Activated B cell treated with CpG ODN at 0.5 μM for 24 hours (primary cell): ENCODE measurements at regions not wholly inside any gene's neighbourhood (a gene's known extent, or its start where the extent isn't known, plus 50 kb on each side); places are given as distances from the start of the nearest gene placed in this dataset.

Source experiments
- ATAC-seq: fragments of 200-7000 bp; cut with Tn5 transposase; one replicate; pipeline ENCODE4 v1.10.0; 2021; ENCODE audit warnings: low read depth, mild to moderate bottlenecking, moderate library complexity
- CTCF ChIA-PET: fragments of 350-600 bp; sonication (Branson Sonifier 250); formaldehyde crosslinking; loops from one replicate; lab custom pipeline; 2021; ENCODE audit warnings: antibody characterized with exemption; lab: Charles Lee
- POLR2A ChIA-PET: fragments of 350-600 bp; sonication (Branson Sonifier 250); formaldehyde crosslinking; loops from one replicate; lab custom pipeline; 2021; ENCODE audit warnings: antibody characterized with exemption; lab: Charles Lee
- DNase-seq: peaks from one replicate; pipeline ENCODE4 v3.0.0; 2022
- H3K27ac Mint-ChIP-seq: one replicate; pipeline ENCODE4 v1.8.0; 2020; ENCODE audit warnings: mixed read lengths
- H3K27me3 Mint-ChIP-seq: one replicate; pipeline ENCODE4 v1.8.0; 2021; ENCODE audit warnings: mixed read lengths
- H3K36me3 Mint-ChIP-seq: one replicate; pipeline ENCODE4 v1.8.0; 2021; ENCODE audit warnings: low read depth, mixed read lengths
- H3K4me1 Mint-ChIP-seq: one replicate; pipeline ENCODE4 v1.8.0; 2021; ENCODE audit warnings: mixed read lengths
- H3K4me3 Mint-ChIP-seq: one replicate; pipeline ENCODE4 v1.8.0; 2020; ENCODE audit warnings: mild to moderate bottlenecking, mixed read lengths
- H3K9me3 Mint-ChIP-seq: one replicate; pipeline ENCODE4 v1.8.0; 2020; ENCODE audit warnings: mixed read lengths
- intact Hi-C: fragments of 100-400 bp; cut with micrococcal nuclease; formaldehyde crosslinking; loops from one replicate; pipeline ENCODE4 v1.15.1; 2024
- TF ChIP-seq, protein P1 (sequence below): fragments of 200-600 bp; IDR thresholded peaks from one replicate; pipeline ENCODE4 v1.8.0; 2022; ENCODE audit warnings: antibody characterized with exemption, mild to moderate bottlenecking

DNA sequence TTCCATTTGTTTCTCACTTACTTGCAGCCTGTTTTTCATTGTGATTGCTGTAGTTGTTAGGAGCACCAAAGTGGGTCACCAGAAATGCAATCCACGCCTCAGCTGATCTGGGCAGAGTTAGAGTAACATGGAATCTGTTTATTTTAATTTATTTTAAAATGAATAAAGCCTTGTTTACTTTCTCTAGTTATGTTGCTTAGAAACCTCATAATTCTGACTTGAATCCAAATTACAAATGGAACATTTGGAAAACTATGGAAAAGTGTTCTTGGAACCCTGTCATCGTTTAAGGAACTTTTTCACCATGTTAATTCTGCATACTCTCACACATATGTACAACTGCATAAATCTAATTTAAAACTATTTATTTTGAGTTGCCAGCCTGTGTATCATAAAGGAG lies 92.2 kb upstream of the DAAM1 start:
- POLR2A ChIA-PET, result no interaction called here
- no peak overlapping the region for H3K4me3 Mint-ChIP-seq
- H3K9me3 Mint-ChIP-seq, result no peaks in the 10 kb centered on the region
- H3K4me1 Mint-ChIP-seq, result no peaks in the 10 kb centered on the region
- intact Hi-C loops, result no loop called here
- ATAC-seq (no peak), DNase-seq (no peak)
- H3K27ac Mint-ChIP-seq, result no peak overlapping the region
- H3K27me3 Mint-ChIP-seq, result peaks cover 18% of the 10 kb centered on the region
- CTCF ChIA-PET, result no interaction called here
- no peaks in the 10 kb centered on the region for H3K36me3 Mint-ChIP-seq
- TF ChIP-seq, protein P1, sequence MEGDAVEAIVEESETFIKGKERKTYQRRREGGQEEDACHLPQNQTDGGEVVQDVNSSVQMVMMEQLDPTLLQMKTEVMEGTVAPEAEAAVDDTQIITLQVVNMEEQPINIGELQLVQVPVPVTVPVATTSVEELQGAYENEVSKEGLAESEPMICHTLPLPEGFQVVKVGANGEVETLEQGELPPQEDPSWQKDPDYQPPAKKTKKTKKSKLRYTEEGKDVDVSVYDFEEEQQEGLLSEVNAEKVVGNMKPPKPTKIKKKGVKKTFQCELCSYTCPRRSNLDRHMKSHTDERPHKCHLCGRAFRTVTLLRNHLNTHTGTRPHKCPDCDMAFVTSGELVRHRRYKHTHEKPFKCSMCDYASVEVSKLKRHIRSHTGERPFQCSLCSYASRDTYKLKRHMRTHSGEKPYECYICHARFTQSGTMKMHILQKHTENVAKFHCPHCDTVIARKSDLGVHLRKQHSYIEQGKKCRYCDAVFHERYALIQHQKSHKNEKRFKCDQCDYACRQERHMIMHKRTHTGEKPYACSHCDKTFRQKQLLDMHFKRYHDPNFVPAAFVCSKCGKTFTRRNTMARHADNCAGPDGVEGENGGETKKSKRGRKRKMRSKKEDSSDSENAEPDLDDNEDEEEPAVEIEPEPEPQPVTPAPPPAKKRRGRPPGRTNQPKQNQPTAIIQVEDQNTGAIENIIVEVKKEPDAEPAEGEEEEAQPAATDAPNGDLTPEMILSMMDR, result no peak

DNA sequence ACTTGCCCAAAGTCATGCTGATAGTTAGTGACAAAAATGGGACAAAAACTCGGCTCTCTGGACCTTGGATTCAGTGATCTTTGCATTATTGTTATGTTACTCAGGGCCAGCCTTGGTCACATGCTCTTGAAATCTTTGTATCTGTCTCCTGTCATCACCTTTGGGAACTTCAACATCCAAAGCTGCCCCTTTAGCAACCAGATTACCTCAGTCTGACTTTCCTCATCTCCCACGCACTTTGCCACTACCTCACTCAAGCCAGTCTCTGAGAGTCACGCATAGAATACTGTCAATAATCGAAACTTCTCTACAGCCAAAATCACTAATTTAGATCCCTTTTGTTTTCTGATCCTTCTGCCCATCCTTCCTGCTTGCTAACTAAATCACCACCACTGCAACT lies 90.8 kb upstream of the DAAM1 start:
- intact Hi-C loops, result no loop called here
- Mint-ChIP-seq H3K36me3 (no peaks in the 10 kb centered on the region), H3K9me3 (no peaks in the 10 kb centered on the region), H3K27ac (no peak overlapping the region), H3K4me1 (no peaks in the 10 kb centered on the region), H3K4me3 (no peak overlapping the region), H3K27me3 (peaks cover 14% of the 10 kb centered on the region)
- no peak for ATAC-seq
- no peak for DNase-seq
- TF ChIP-seq, protein P1, result no peak
- CTCF ChIA-PET, result no interaction called here
- POLR2A ChIA-PET, result no interaction called here

DNA sequence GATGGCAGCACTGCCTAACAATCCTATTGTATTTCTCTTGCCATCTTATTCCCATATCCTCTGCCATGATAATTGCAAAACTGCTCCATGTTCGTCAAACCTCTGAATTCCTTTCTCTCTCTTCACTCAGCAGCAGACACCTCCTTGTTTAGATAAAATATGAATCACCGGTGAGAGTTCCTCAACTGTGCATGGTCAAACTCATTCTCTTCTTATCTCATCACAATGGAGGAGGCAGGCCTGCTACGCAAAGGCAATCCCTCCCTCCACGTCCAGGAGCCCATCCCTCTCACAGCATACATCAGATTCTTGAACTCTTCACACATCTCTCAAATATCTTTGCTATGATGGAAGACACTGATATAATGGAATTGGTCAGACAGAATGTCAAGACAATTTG lies 90.1 kb upstream of the DAAM1 start:
- H3K27ac Mint-ChIP-seq, result no peak overlapping the region
- no peaks in the 10 kb centered on the region for H3K4me1 Mint-ChIP-seq
- no peaks in the 10 kb centered on the region for H3K36me3 Mint-ChIP-seq
- H3K27me3 Mint-ChIP-seq, result peaks cover 8% of the 10 kb centered on the region
- no peak overlapping the region for H3K4me3 Mint-ChIP-seq
- no peaks in the 10 kb centered on the region for H3K9me3 Mint-ChIP-seq
- intact Hi-C loops, result no loop called here
- ATAC-seq, result no peak
- no peak for DNase-seq
- CTCF ChIA-PET, result no interaction called here
- TF ChIP-seq, protein P1, result no peak
- POLR2A ChIA-PET, result no interaction called here

DNA sequence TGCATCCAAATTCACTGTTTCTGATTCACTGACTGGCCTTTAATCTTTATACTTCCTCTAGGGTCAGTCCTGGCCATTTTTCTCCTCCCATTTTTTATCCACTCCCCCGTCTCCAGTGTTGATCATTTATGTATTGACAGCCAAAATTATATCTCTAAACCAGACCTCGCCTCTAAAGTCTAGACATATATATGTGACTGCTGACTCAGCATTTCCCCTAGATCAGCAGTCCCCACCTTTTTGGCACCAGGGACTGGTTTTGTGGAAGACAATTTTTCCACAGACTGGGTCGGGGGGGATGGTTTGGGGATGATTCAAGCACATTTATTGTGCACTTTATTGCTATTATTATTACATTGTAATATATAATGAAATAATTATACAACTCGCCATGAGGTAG lies 88.3 kb upstream of the DAAM1 start:
- intact Hi-C loops, result no loop called here
- ATAC-seq (no peak), DNase-seq (no peak)
- H3K9me3 Mint-ChIP-seq, result no peaks in the 10 kb centered on the region
- H3K4me1 Mint-ChIP-seq, result no peaks in the 10 kb centered on the region
- ChIA-PET CTCF (no interaction called here), POLR2A (no interaction called here)
- TF ChIP-seq, protein P1, result no peak
- H3K4me3 Mint-ChIP-seq, result no peak overlapping the region
- no peaks in the 10 kb centered on the region for H3K36me3 Mint-ChIP-seq
- no peak overlapping the region for H3K27ac Mint-ChIP-seq
- peaks cover 8% of the 10 kb centered on the region for H3K27me3 Mint-ChIP-seq

DNA sequence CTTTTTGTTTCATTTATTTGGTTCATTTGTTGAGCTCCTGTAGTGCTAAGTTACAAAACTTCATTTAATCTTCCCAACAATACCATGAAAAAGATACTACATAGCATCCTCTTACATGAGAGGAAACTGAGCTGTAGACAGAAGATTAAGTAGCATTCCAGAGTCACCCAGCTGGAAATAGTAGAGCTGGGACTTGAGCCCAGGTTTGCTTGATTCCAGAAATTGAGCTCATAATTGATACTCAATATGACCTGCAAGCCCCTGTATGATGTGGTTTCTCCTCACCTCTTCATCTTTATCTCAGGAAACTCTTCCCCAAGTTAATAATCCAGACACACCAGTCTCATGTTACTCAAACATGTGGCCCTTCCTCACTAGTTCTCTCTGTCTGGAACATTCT lies 87.0 kb upstream of the DAAM1 start:
- H3K36me3 Mint-ChIP-seq, result no peaks in the 10 kb centered on the region
- peaks cover 9% of the 10 kb centered on the region for H3K27me3 Mint-ChIP-seq
- H3K27ac Mint-ChIP-seq, result no peak overlapping the region
- H3K9me3 Mint-ChIP-seq, result no peaks in the 10 kb centered on the region
- no peak overlapping the region for H3K4me3 Mint-ChIP-seq
- TF ChIP-seq, protein P1, result no peak
- no peaks in the 10 kb centered on the region for H3K4me1 Mint-ChIP-seq
- ChIA-PET POLR2A (interaction anchor here (0.5 kb wide), 1 partner anchor 209 kb away, joined by 3 read pairs; no protein-coding TSS in a partner anchor), CTCF (no interaction called here)
- DNase-seq (no peak), ATAC-seq (no peak)
- intact Hi-C loops, result no loop called here
